Keratinocyte (primary cell): ENCODE measurements at regions not wholly inside any gene's neighbourhood (a gene's known extent, or its start where the extent isn't known, plus 50 kb on each side); places are given as distances from the start of the nearest gene placed in this dataset.

Experiments used
- DNase-seq: peaks from one replicate; pipeline ENCODE4 v3.0.0-alpha.2; 2011; ENCODE audit warnings: low read depth, missing footprints, low spot score
- FAIRE-seq: peaks from 2 replicates; lab custom pipeline; 2011; peaks lifted over from hg19 to GRCh38; lab: Jason Lieb, UNC
- H2AFZ ChIP-seq: 2 replicates; pipeline ENCODE4 v1.6.0; 2012; ENCODE audit warnings: low read length, control low read depth, inconsistent platforms; ENCODE audit not compliant: control insufficient read depth
- H3K27ac ChIP-seq: 2 replicates; pipeline ENCODE4 v1.5.1; 2011; ENCODE audit warnings: low read length; ENCODE audit not compliant: control insufficient read depth, insufficient read depth
- H3K27me3 ChIP-seq: 3 replicates; pipeline ENCODE4 v1.6.0; 2011; ENCODE audit warnings: low read length; ENCODE audit not compliant: control insufficient read depth, insufficient read depth; ENCODE audit errors: extremely low read depth
- H3K36me3 ChIP-seq, 2 experiments: 2 replicates in 1 of 2; 3 replicates in 1 of 2; pipeline ENCODE4 v1.5.1; 2011; ENCODE audit warnings: low read length in 2 of 2, mild to moderate bottlenecking in 1 of 2; ENCODE audit not compliant: control insufficient read depth in 2 of 2, insufficient read depth in 2 of 2; ENCODE audit errors: extremely low read depth in 1 of 2
- H3K4me1 ChIP-seq: 3 replicates; pipeline ENCODE4 v1.5.1; 2011; ENCODE audit warnings: low read length; ENCODE audit not compliant: control insufficient read depth, insufficient read depth; ENCODE audit errors: extremely low read depth
- H3K4me2 ChIP-seq: 3 replicates; pipeline ENCODE4 v1.6.0; 2011; ENCODE audit warnings: low read depth, low read length; ENCODE audit not compliant: control insufficient read depth, insufficient read depth; ENCODE audit errors: extremely low read depth
- H3K4me3 ChIP-seq, 3 experiments: fragments of 200-600 bp in 1 of 3; sonication (generic) in 1 of 3; 2 replicates in 2 of 3; 3 replicates in 1 of 3; pipeline ENCODE4 v1.5.1; 2011 to 2016; ENCODE audit warnings: low read length in 3 of 3, mild to moderate bottlenecking in 3 of 3, control low read depth in 2 of 3, inconsistent platforms in 1 of 3, low read depth in 1 of 3, mixed read lengths in 1 of 3, mixed run types in 1 of 3, moderate library complexity in 1 of 3; ENCODE audit not compliant: control insufficient read depth in 2 of 3, insufficient read depth in 2 of 3; ENCODE audit errors: extremely low read depth in 1 of 3
- H3K79me2 ChIP-seq: 2 replicates; pipeline ENCODE4 v1.6.0; 2012; ENCODE audit warnings: low read length; ENCODE audit not compliant: control insufficient read depth, insufficient read depth
- H3K9ac ChIP-seq: 3 replicates; pipeline ENCODE4 v1.6.0; 2011; ENCODE audit warnings: low read length; ENCODE audit not compliant: control insufficient read depth, insufficient read depth; ENCODE audit errors: extremely low read depth
- H3K9me1 ChIP-seq: 3 replicates; pipeline ENCODE4 v1.6.0; 2011; ENCODE audit warnings: low read length; ENCODE audit not compliant: control insufficient read depth, insufficient read depth; ENCODE audit errors: extremely low read depth
- H3K9me3 ChIP-seq: 2 replicates; pipeline ENCODE4 v1.5.1; 2012; ENCODE audit warnings: low read depth, low read length; ENCODE audit not compliant: control insufficient read depth
- H4K20me1 ChIP-seq: 3 replicates; pipeline ENCODE4 v1.6.0; 2011; ENCODE audit warnings: low read length; ENCODE audit not compliant: control insufficient read depth, insufficient read depth; ENCODE audit errors: extremely low read depth
- CTCF ChIP-seq, 3 experiments: IDR thresholded peaks in 1 of 3; conservative IDR thresholded peaks in 1 of 3; optimal IDR thresholded peaks in 1 of 3; 2 replicates in 2 of 3; 3 replicates in 1 of 3; pipeline versions ENCODE3 to v1.5.1; 2011; ENCODE audit warnings: low read length in 3 of 3, mild to moderate bottlenecking in 3 of 3, moderate library complexity in 2 of 3, control low read depth in 1 of 3, inconsistent platforms in 1 of 3; ENCODE audit not compliant: insufficient read depth in 2 of 3; ENCODE audit errors: extremely low read depth in 1 of 3
- EZH2 ChIP-seq: IDR thresholded peaks from one replicate; pipeline ENCODE4 v1.6.1; 2012; ENCODE audit warnings: inconsistent platforms, mild to moderate bottlenecking, low read length, moderate library complexity
- dilution Hi-C: fragments of 300-500 bp; cut with MboI; formaldehyde crosslinking; loops from one replicate; pipeline ENCODE4 v1.7.0; 2020; ENCODE audit warnings: low sequenced_read_pairs; ENCODE audit not compliant: extremely low pct_ligation_motif_present

- dilution Hi-C loops = no loop called here
- FAIRE-seq (no peak), DNase-seq (no peak)
- Histone ChIP-seq H3K36me3 (no peaks in the 10 kb centered on the region), H3K9me3 (no peaks in the 10 kb centered on the region), H3K79me2 (no peaks in the 10 kb centered on the region), H3K4me3 (no peak overlapping the region), H3K27me3 (peaks cover 27% of the 10 kb centered on the region), H4K20me1 (no peaks in the 10 kb centered on the region), H3K9ac (no peak overlapping the region), H2AFZ (no peak overlapping the region), H3K27ac (no peak overlapping the region), H3K9me1 (no peaks in the 10 kb centered on the region), H3K4me2 (no peak overlapping the region), H3K4me1 (no peaks in the 10 kb centered on the region)
- TF ChIP-seq EZH2 (no peak), CTCF (optimal IDR thresholded peaks at IDR 0.05 in 1 of 3, IDR thresholded peaks at IDR 0.05 in 1 of 3, conservative IDR thresholded peaks at IDR 0.05 in 1 of 3; ENCODE audit: extremely low read depth in 1 of 3, insufficient read depth in 2 of 3, low read length in 3 of 3) (no peak)
These were observed 91.5 kb upstream of the CRHR1 start for GRCh38 chr17:45692661-45693060.

GRCh38 chr17:45693792-45694191 lies 90.3 kb upstream of the CRHR1 start:
- no peaks in the 10 kb centered on the region for H3K79me2 ChIP-seq
- no peak overlapping the region for H3K9ac ChIP-seq
- H3K4me3 ChIP-seq = no peak overlapping the region
- H3K9me1 ChIP-seq = no peaks in the 10 kb centered on the region
- H3K4me1 ChIP-seq = no peaks in the 10 kb centered on the region
- H3K9me3 ChIP-seq = no peaks in the 10 kb centered on the region
- H4K20me1 ChIP-seq = no peaks in the 10 kb centered on the region
- H3K27me3 ChIP-seq = peaks cover 31% of the 10 kb centered on the region
- DNase-seq (no peak), FAIRE-seq (no peak)
- dilution Hi-C loops = no loop called here
- no peak for TF ChIP-seq CTCF (optimal IDR thresholded peaks at IDR 0.05 in 1 of 3, IDR thresholded peaks at IDR 0.05 in 1 of 3, conservative IDR thresholded peaks at IDR 0.05 in 1 of 3; ENCODE audit: extremely low read depth in 1 of 3, insufficient read depth in 2 of 3, low read length in 3 of 3)
- no peak for TF ChIP-seq EZH2
- no peaks in the 10 kb centered on the region for H3K36me3 ChIP-seq
- H3K27ac ChIP-seq = no peak overlapping the region
- H3K4me2 ChIP-seq = no peak overlapping the region
- no peak overlapping the region for H2AFZ ChIP-seq
